ENCODE measurements at regions not wholly inside any gene's neighbourhood (a gene's known extent, or its start where the extent isn't known, plus 50 kb on each side); places are given as distances from the start of the nearest gene placed in this dataset.

GRCh38 chr10:44261296-44261695 is 123.6 kb downstream of the CXCL12 start:
- TF ChIP-seq, protein P1, sequence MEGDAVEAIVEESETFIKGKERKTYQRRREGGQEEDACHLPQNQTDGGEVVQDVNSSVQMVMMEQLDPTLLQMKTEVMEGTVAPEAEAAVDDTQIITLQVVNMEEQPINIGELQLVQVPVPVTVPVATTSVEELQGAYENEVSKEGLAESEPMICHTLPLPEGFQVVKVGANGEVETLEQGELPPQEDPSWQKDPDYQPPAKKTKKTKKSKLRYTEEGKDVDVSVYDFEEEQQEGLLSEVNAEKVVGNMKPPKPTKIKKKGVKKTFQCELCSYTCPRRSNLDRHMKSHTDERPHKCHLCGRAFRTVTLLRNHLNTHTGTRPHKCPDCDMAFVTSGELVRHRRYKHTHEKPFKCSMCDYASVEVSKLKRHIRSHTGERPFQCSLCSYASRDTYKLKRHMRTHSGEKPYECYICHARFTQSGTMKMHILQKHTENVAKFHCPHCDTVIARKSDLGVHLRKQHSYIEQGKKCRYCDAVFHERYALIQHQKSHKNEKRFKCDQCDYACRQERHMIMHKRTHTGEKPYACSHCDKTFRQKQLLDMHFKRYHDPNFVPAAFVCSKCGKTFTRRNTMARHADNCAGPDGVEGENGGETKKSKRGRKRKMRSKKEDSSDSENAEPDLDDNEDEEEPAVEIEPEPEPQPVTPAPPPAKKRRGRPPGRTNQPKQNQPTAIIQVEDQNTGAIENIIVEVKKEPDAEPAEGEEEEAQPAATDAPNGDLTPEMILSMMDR (IDR thresholded peaks at IDR 0.05; ENCODE audit: low read depth, low read length) = no peak
- TF ChIP-seq EZH2phosphoT487 (IDR thresholded peaks at IDR 0.05; ENCODE audit: low read depth) = no peak
